SK-N-MC (cell line): ENCODE measurements at regions not wholly inside any gene's neighbourhood (a gene's known extent, or its start where the extent isn't known, plus 50 kb on each side); places are given as distances from the start of the nearest gene placed in this dataset.
"Not testable (repeated sequence)": the region's sequence is repeated elsewhere in the genome, so short reads cannot be mapped to it uniquely, and the experiment has no call there.

Experiments used
- DNase-seq: peaks from one replicate; pipeline ENCODE4 v3.0.0-alpha.2; 2011; ENCODE audit warnings: low read depth, low spot score
- H3K27ac ChIP-seq: fragments of 200-600 bp; sonication (generic); 2 replicates; pipeline ENCODE4 v1.5.1; 2016; ENCODE audit warnings: mixed run types
- H3K36me3 ChIP-seq: fragments of 200-600 bp; sonication (generic); 2 replicates; pipeline ENCODE4 v1.6.1; 2017; ENCODE audit warnings: antibody characterized with exemption, low read length, mixed read lengths; ENCODE audit not compliant: insufficient read depth
- H3K4me3 ChIP-seq: fragments of 200-600 bp; sonication (generic); 2 replicates; pipeline ENCODE4 v1.5.1; 2016
- H3K9ac ChIP-seq: fragments of 200-600 bp; sonication (generic); 2 replicates; pipeline ENCODE4 v1.8.0; 2017; ENCODE audit warnings: mixed run types, mixed read lengths; ENCODE audit not compliant: insufficient read length
- H3K9me3 ChIP-seq: fragments of 200-600 bp; sonication (generic); 2 replicates; pipeline ENCODE4 v1.6.1; 2017; ENCODE audit warnings: low read depth, mild to moderate bottlenecking, antibody characterized with exemption, low read length, moderate library complexity, mixed read lengths
- EZH2 ChIP-seq: fragments of 200-600 bp; sonication (generic); IDR thresholded peaks from one replicate; pipeline ENCODE4 v1.6.1; 2017; ENCODE audit warnings: antibody characterized with exemption
- FOXP2 ChIP-seq: optimal IDR thresholded peaks from 2 replicates; pipeline ENCODE3; 2011; ENCODE audit warnings: mild to moderate bottlenecking, moderate library complexity; ENCODE audit not compliant: insufficient read depth; ENCODE audit errors: extremely low read length, control extremely low read depth
- POLR2AphosphoS5 ChIP-seq: IDR thresholded peaks from 2 replicates; pipeline ENCODE4 v1.6.1; 2012; ENCODE audit warnings: mild to moderate bottlenecking, low read depth, low read length, borderline replicate concordance

DNA sequence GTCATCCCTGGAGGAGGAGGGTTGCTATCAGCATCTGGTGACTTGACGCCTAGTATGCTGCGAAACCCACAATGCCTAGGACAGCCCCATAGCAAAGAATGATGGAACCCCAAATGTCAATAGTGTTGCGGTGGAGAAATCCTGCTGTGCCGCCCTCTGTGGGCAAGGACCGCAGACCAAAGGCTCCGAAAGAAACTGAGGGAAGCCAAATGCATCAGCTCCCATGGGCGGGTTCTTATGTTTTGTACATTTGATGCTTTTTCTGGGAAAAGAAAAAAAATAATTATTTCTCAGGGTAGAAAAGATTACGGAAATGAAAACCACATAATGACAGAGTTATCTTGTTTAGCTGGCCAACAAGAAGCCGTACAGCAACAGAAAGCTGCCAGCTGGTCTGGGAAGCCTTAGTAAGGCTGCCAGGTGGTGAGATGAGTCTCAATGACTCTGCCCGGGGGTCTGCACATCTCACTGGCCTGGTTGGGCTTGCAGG lies 95.0 kb upstream of the TBL1X start:
- Histone ChIP-seq H3K9me3 (no peaks in the 10 kb centered on the region), H3K27ac (no peak overlapping the region), H3K9ac (no peak overlapping the region), H3K4me3 (no peak overlapping the region), H3K36me3 (no peaks in the 10 kb centered on the region)
- no peak for TF ChIP-seq POLR2AphosphoS5
- no peak for TF ChIP-seq FOXP2
- no peak for TF ChIP-seq EZH2
- DNase-seq: no peak

DNA sequence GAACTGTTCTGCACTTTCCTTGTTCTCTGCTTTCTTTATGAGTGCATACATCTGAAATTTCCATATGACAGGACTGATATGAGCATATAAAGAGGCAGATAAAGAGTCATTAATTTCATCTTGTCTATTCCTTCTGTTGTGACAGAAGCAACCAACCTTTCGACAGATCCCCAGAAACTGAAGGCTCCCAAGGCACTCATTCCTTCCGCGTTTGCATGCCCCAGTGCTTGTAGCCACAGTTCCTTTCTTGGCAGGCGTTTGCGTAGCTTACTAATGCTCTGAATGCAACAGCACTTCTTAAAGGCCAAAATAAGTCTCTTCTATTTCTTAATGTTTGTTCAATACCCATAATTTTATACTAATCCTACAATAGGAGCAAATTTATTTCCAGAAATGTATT lies 94.0 kb upstream of the TBL1X start:
- no peak for DNase-seq
- H3K27ac ChIP-seq: no peak overlapping the region
- no peak overlapping the region for H3K9ac ChIP-seq
- H3K4me3 ChIP-seq: no peak overlapping the region
- no peak for TF ChIP-seq EZH2
- TF ChIP-seq FOXP2: no peak
- TF ChIP-seq POLR2AphosphoS5: no peak
- no peaks in the 10 kb centered on the region for H3K36me3 ChIP-seq
- H3K9me3 ChIP-seq: no peaks in the 10 kb centered on the region

DNA sequence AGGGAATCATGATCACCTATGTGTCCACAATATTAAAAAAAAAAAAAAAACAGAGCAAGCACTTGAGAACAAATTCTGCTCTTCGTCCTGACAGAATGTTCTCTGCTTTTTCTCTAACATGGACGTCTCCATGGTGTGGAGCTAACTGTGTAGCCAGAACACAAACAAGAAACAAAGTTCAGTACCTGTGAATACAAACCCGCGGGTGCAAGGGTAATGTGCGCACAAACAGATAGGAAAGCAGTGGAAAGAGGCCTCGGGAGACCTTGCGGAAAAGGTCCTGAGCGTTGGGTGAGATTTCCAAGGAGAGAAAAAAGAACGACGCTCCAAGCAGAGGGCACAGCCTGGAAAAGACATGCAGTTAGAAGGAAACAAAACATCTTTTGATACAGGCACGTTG lies 92.0 kb upstream of the TBL1X start:
- H3K36me3 ChIP-seq: no peaks in the 10 kb centered on the region
- TF ChIP-seq POLR2AphosphoS5: no peak
- TF ChIP-seq FOXP2: no peak
- no peak for TF ChIP-seq EZH2
- no peak overlapping the region for H3K9ac ChIP-seq
- no peak for DNase-seq
- no peak overlapping the region for H3K4me3 ChIP-seq
- H3K27ac ChIP-seq: no peak overlapping the region
- H3K9me3 ChIP-seq: no peaks in the 10 kb centered on the region

DNA sequence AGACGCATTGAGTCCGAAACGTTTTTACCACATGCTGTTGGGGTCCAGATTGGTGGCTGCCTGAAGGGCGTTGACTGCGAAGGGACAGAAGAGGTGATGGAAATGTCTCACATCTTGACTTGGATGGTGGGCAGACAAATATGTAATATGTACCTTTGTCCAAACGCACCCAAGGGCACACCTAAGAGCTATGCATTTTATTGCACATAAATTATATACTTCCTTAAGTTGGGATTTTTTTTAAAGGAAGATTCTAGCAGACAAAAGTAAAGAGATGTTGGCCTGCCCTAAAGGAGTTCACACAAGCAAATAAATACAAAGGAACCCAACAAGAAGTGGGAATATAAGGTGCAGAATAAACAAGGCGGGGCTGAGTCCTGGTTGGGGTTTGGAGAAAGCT lies 91.1 kb upstream of the TBL1X start:
- TF ChIP-seq POLR2AphosphoS5 (no peak), EZH2 (no peak), FOXP2 (no peak)
- Histone ChIP-seq H3K36me3 (no peaks in the 10 kb centered on the region), H3K27ac (no peak overlapping the region), H3K4me3 (no peak overlapping the region), H3K9me3 (no peaks in the 10 kb centered on the region), H3K9ac (no peak overlapping the region)
- no peak for DNase-seq

DNA sequence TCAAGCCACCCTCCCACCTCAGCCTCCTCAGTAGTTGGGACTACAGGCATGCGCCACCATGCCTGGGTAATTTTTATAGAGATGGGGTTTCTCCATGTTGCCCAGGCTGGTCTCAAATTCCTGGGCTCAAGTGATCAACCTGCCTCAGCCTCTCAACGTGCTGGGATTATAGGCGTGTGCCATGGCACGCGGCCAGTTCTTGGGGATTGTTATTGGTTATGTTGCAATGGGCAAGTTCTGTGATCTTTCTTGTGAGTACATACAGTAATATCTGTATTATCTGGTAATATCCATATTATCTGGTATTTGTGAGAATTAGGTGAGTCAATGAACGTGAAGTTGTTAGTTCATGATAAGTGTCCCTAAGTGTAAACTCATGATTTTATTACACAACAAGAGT lies 90.3 kb upstream of the TBL1X start:
- DNase-seq: no peak
- TF ChIP-seq POLR2AphosphoS5 (no peak), FOXP2 (no peak)
- H3K27ac ChIP-seq: no peak overlapping the region

DNA sequence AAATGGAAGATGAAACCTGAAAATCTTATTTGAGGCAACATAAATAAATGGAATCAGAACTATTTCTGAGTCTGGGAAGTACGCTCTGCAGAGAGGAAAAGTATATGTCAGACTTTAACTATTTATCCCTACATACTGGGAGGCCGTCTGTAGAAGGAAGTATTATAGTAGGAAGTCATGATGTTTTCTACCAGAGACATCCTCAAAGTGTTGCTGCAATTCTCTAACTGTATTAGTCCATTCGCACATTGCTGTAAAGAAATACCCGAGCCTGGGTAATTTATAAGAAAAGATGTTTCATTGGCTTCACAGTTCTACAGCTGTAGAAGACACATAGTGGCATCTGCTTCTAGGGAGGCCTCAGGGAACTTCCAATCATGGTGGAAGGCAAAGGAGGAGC lies 88.7 kb upstream of the TBL1X start:
- H3K4me3 ChIP-seq: no peak overlapping the region
- no peak overlapping the region for H3K9ac ChIP-seq
- H3K36me3 ChIP-seq: no peaks in the 10 kb centered on the region
- no peaks in the 10 kb centered on the region for H3K9me3 ChIP-seq
- no peak for TF ChIP-seq FOXP2
- no peak for TF ChIP-seq EZH2
- no peak for TF ChIP-seq POLR2AphosphoS5
- no peak for DNase-seq
- H3K27ac ChIP-seq: no peak overlapping the region

More for the DNA sequence above, 90.3 kb upstream of the TBL1X start:
- Histone ChIP-seq H3K36me3 (no peaks in the 10 kb centered on the region), H3K4me3 (no peak overlapping the region), H3K9me3 (no peaks in the 10 kb centered on the region), H3K9ac (no peak overlapping the region)

DNA sequence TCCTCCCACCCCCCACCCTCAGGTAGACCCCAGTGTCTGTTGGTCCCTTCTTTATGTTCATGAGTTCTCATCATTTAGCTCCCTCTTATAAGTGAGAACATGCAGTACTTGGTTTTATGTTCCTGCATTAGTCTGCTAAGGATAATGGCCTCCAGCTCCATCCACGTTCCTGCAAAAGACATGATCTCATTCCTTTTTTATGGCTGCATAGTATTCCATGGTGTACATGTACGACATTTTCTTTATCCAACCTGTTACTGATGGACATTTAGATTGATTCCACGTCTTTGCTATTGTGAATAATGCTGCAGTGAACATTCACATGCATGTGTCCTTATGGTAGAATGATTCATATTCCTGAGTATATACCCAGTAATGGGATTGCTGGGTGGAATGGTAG lies 87.6 kb upstream of the TBL1X start:
- not testable (repeated sequence) for H3K9me3 ChIP-seq, H3K4me3 ChIP-seq, H3K9ac ChIP-seq, DNase-seq, H3K36me3 ChIP-seq, H3K27ac ChIP-seq

DNA sequence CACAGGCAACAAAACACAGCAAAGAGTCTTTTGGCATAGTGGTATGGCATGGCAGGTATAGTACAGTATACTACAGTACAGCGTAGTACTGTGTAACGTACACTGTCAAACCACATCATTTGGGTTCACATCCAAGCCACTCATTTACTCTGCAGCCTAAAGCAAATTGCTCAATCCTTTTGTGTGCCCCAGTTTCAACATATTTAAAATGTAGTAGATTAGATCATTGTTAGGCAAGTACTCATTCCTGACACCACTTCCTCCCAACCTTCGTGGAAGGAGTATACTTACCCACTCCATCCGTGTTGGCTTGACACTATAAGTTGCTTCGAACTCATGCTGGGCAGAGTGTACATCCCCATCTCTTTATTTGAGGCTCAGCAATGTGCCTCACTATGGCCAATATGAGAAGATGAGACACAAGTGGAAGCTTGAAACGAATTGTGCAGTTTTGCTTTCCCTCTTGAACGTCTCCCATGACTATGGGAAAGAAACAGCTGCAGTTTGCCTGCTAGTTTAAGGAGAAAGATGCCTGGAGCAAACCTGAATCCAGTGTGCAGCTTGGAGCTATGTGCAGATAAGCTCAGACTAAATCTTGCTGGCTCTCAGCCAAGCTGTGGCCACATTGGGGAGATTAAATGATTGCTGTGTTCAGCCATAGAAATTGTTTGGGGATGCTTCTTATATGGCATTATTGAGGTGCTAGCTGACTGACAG lies 85.7 kb upstream of the TBL1X start:
- Histone ChIP-seq H3K9me3 (no peaks in the 10 kb centered on the region), H3K9ac (no peak overlapping the region), H3K27ac (no peak overlapping the region), H3K36me3 (no peaks in the 10 kb centered on the region), H3K4me3 (no peak overlapping the region)
- TF ChIP-seq FOXP2 (no peak), POLR2AphosphoS5 (no peak), EZH2 (no peak)
- no peak for DNase-seq
